Esophagus squamous epithelium (tissue), 4 donors: ENCODE measurements at regions not wholly inside any gene's neighbourhood (a gene's known extent, or its start where the extent isn't known, plus 50 kb on each side); places are given as distances from the start of the nearest gene placed in this dataset.

ENCODE experiments used
- POLR2A ChIP-seq, 4 donors: fragments of 450-650 bp; IDR thresholded peaks; one replicate each; pipeline ENCODE4 v1.6.1; 2017; ENCODE audit warnings: antibody characterized with exemption in 4 of 4, mild to moderate bottlenecking in 4 of 4, moderate library complexity in 3 of 4
- TF ChIP-seq, protein P1 (sequence below), 6 experiments: fragments of 450-650 bp in 4 of 6; fragments of 200-600 bp in 2 of 6; sonication (generic) in 2 of 6; IDR thresholded peaks; one replicate each; pipeline ENCODE4 v1.5.1; 2016 to 2019; ENCODE audit warnings: antibody characterized with exemption in 6 of 6, mild to moderate bottlenecking in 4 of 6, moderate library complexity in 4 of 6

GRCh38 chr7:153381275-153382040 lies 621.9 kb downstream of the ACTR3B start:
- no peak for TF ChIP-seq POLR2A (IDR thresholded peaks at IDR 0.05)
- TF ChIP-seq, protein P1, sequence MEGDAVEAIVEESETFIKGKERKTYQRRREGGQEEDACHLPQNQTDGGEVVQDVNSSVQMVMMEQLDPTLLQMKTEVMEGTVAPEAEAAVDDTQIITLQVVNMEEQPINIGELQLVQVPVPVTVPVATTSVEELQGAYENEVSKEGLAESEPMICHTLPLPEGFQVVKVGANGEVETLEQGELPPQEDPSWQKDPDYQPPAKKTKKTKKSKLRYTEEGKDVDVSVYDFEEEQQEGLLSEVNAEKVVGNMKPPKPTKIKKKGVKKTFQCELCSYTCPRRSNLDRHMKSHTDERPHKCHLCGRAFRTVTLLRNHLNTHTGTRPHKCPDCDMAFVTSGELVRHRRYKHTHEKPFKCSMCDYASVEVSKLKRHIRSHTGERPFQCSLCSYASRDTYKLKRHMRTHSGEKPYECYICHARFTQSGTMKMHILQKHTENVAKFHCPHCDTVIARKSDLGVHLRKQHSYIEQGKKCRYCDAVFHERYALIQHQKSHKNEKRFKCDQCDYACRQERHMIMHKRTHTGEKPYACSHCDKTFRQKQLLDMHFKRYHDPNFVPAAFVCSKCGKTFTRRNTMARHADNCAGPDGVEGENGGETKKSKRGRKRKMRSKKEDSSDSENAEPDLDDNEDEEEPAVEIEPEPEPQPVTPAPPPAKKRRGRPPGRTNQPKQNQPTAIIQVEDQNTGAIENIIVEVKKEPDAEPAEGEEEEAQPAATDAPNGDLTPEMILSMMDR (IDR thresholded peaks at IDR 0.05): peak; percentile 28 to 75 (median 69)
